LNCaP clone FGC (cell line): ENCODE measurements at regions not wholly inside any gene's neighbourhood (a gene's known extent, or its start where the extent isn't known, plus 50 kb on each side); places are given as distances from the start of the nearest gene placed in this dataset.

Experiments
- DNase-seq: peaks from one replicate; pipeline ENCODE4 v3.0.0-alpha.2; 2011; ENCODE audit warnings: low read depth
- H3K4me3 ChIP-seq: 2 replicates; pipeline ENCODE4 v1.5.1; 2011; ENCODE audit warnings: mild to moderate bottlenecking, low read depth, low read length, control low read depth
- TF ChIP-seq, protein P1 (sequence below): IDR thresholded peaks from 2 replicates; pipeline ENCODE4 v1.5.1; 2012; ENCODE audit warnings: mild to moderate bottlenecking; ENCODE audit not compliant: control insufficient read depth, insufficient read depth; ENCODE audit errors: extremely low read depth

GRCh38 chr15:58296276-58296675, 135.5 kb upstream of the LIPC start:
- no peak overlapping the region for H3K4me3 ChIP-seq
- no peak for DNase-seq
- TF ChIP-seq, protein P1, sequence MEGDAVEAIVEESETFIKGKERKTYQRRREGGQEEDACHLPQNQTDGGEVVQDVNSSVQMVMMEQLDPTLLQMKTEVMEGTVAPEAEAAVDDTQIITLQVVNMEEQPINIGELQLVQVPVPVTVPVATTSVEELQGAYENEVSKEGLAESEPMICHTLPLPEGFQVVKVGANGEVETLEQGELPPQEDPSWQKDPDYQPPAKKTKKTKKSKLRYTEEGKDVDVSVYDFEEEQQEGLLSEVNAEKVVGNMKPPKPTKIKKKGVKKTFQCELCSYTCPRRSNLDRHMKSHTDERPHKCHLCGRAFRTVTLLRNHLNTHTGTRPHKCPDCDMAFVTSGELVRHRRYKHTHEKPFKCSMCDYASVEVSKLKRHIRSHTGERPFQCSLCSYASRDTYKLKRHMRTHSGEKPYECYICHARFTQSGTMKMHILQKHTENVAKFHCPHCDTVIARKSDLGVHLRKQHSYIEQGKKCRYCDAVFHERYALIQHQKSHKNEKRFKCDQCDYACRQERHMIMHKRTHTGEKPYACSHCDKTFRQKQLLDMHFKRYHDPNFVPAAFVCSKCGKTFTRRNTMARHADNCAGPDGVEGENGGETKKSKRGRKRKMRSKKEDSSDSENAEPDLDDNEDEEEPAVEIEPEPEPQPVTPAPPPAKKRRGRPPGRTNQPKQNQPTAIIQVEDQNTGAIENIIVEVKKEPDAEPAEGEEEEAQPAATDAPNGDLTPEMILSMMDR = no peak

DNA sequence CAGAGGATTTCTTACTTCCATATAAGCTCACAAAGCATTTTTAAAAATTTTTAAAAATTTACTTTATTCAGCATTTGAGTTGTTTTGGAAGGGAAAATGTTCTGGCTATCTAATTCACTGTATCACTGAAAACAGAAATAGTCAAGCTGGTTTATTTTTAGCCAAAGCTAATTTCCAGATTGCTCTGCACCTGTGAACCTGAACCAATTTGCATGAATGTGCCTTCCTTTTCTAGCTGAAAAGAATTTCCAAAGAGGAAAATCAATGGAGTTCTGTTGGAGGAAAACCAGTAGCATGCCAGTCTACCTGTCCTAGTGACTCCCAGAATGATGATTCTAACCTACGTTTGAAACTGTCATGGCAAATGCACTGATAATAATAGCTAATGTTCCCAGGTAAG, 134.2 kb upstream of the LIPC start:
- H3K4me3 ChIP-seq = no peak overlapping the region
- DNase-seq = no peak
- TF ChIP-seq, protein P1 = no peak

GRCh38 chr15:58298879-58299850, 132.6 kb upstream of the LIPC start:
- TF ChIP-seq, protein P1 = no peak
- H3K4me3 ChIP-seq = no peak overlapping the region
- DNase-seq = no peak

GRCh38 chr15:58302832-58303231, 129.0 kb upstream of the LIPC start:
- H3K4me3 ChIP-seq = no peak overlapping the region
- TF ChIP-seq, protein P1 = no peak
- DNase-seq = no peak

DNA sequence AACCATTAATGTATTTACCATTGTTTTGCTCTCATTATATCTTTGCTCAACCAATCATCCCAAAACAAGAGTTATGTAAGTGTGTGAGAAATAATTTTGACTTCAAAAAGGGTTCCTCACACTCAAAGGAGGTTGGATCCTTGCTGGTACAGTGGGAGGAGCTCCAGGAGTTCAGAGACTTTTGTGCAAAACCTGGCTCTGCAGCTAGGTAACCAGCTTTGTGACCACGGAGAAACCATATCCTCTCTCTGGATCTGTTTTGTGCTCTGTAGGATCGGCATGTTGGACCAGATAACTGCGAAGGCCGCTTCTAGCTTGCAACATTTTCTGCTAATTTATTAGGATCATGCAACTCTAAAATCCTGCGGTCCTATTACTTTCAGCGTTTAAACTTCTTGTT, 128.6 kb upstream of the LIPC start:
- no peak overlapping the region for H3K4me3 ChIP-seq
- TF ChIP-seq, protein P1 = no peak
- DNase-seq = no peak

- TF ChIP-seq, protein P1 = no peak
- no peak overlapping the region for H3K4me3 ChIP-seq
- DNase-seq = no peak
Measured at GRCh38 chr15:58306591-58307312, 125.0 kb upstream of the LIPC start.
